ENCODE measurements at regions not wholly inside any gene's neighbourhood (a gene's known extent, or its start where the extent isn't known, plus 50 kb on each side); places are given as distances from the start of the nearest gene placed in this dataset.
"Not testable (repeated sequence)": the region's sequence is repeated elsewhere in the genome, so short reads cannot be mapped to it uniquely, and the experiment has no call there.

GRCh38 chrX:13190051-13190450 lies 129.8 kb downstream of the ATXN3L start:
- DNase-seq (ENCODE audit: extremely low spot score, insufficient read length, low read depth) (no peak), FAIRE-seq (no peak)

- FAIRE-seq (no peak), DNase-seq (ENCODE audit: extremely low spot score, insufficient read length, low read depth) (no peak)
Measured at GRCh38 chrX:13189380-13189779, 130.5 kb downstream of the ATXN3L start.

GRCh38 chrX:13188731-13189309 lies 131.0 kb downstream of the ATXN3L start:
- FAIRE-seq: no peak
- DNase-seq (ENCODE audit: extremely low spot score, insufficient read length, low read depth): no peak

- FAIRE-seq; DNase-seq (ENCODE audit: extremely low spot score, insufficient read length, low read depth): not testable (repeated sequence)
Measured at GRCh38 chrX:13186643-13187042, 133.2 kb downstream of the ATXN3L start.

- FAIRE-seq (no peak), DNase-seq (ENCODE audit: extremely low spot score, insufficient read length, low read depth) (no peak)
Measured at GRCh38 chrX:13180807-13181206, 136.4 kb upstream of the FAM9C start.

- FAIRE-seq (no peak), DNase-seq (ENCODE audit: extremely low spot score, insufficient read length, low read depth) (no peak)
Measured at GRCh38 chrX:13179586-13179985, 135.2 kb upstream of the FAM9C start.

- DNase-seq (ENCODE audit: extremely low spot score, insufficient read length, low read depth) (no peak), FAIRE-seq (no peak)
Measured at GRCh38 chrX:13179100-13179499, 134.7 kb upstream of the FAM9C start.

GRCh38 chrX:13177921-13178566 lies 133.6 kb upstream of the FAM9C start:
- no peak for FAIRE-seq
- no peak for DNase-seq (ENCODE audit: extremely low spot score, insufficient read length, low read depth)

- DNase-seq (ENCODE audit: extremely low spot score, insufficient read length, low read depth) (no peak), FAIRE-seq (no peak)
Measured at GRCh38 chrX:13175056-13175455, 130.6 kb upstream of the FAM9C start.

- DNase-seq (ENCODE audit: extremely low spot score, insufficient read length, low read depth) (no peak), FAIRE-seq (no peak)
Measured at GRCh38 chrX:13170966-13171558, 126.6 kb upstream of the FAM9C start.

- no peak for DNase-seq (ENCODE audit: extremely low spot score, insufficient read length, low read depth)
- no peak for FAIRE-seq
Measured at GRCh38 chrX:13169684-13170083, 125.3 kb upstream of the FAM9C start.

GRCh38 chrX:13168269-13168668 lies 123.8 kb upstream of the FAM9C start:
- FAIRE-seq: no peak
- no peak for DNase-seq (ENCODE audit: extremely low spot score, insufficient read length, low read depth)

GRCh38 chrX:13167481-13168231 lies 123.2 kb upstream of the FAM9C start:
- DNase-seq (ENCODE audit: extremely low spot score, insufficient read length, low read depth) (no peak), FAIRE-seq (peak; percentile 85)

GRCh38 chrX:13165266-13166189 lies 121.1 kb upstream of the FAM9C start:
- FAIRE-seq (no peak), DNase-seq (ENCODE audit: extremely low spot score, insufficient read length, low read depth) (no peak)

- peak; percentile 44 for FAIRE-seq
- no peak for DNase-seq (ENCODE audit: extremely low spot score, insufficient read length, low read depth)
Measured at GRCh38 chrX:13164611-13165010, 120.2 kb upstream of the FAM9C start.

GRCh38 chrX:13162772-13163410 lies 118.5 kb upstream of the FAM9C start:
- FAIRE-seq (no peak), DNase-seq (ENCODE audit: extremely low spot score, insufficient read length, low read depth) (no peak)

GRCh38 chrX:13159886-13160285 lies 115.5 kb upstream of the FAM9C start:
- no peak for FAIRE-seq
- DNase-seq (ENCODE audit: extremely low spot score, insufficient read length, low read depth): no peak

- FAIRE-seq: no peak
Measured at GRCh38 chrX:13158911-13159310, 114.5 kb upstream of the FAM9C start.

GRCh38 chrX:13155550-13155949 lies 111.1 kb upstream of the FAM9C start:
- not testable (repeated sequence) for DNase-seq (ENCODE audit: extremely low spot score, insufficient read length, low read depth); FAIRE-seq

More at GRCh38 chrX:13158911-13159310, 114.5 kb upstream of the FAM9C start:
- no peak for DNase-seq (ENCODE audit: extremely low spot score, insufficient read length, low read depth)

All from GM18507 (cell line).